ENCODE measurements at regions not wholly inside any gene's neighbourhood (a gene's known extent, or its start where the extent isn't known, plus 50 kb on each side); places are given as distances from the start of the nearest gene placed in this dataset.
A peak's percentile ranks its signal among the peaks of the same experiment; 100 is the strongest.
"Not testable (repeated sequence)": the region's sequence is repeated elsewhere in the genome, so short reads cannot be mapped to it uniquely, and the experiment has no call there.

GRCh38 chr5:21603796-21604195 is 1249.3 kb downstream of the CDH12 start:
- no peak for DNase-seq (ENCODE audit: low spot score)

GRCh38 chr5:21594566-21594965 is 1258.6 kb downstream of the CDH12 start:
- no peak for DNase-seq (ENCODE audit: low spot score)

- DNase-seq (ENCODE audit: low spot score): no peak
Observed at GRCh38 chr5:21593261-21593660, 1259.9 kb downstream of the CDH12 start.

- DNase-seq (ENCODE audit: low spot score): no peak
Observed at GRCh38 chr5:21581508-21581907, 1271.6 kb downstream of the CDH12 start.

GRCh38 chr5:21574961-21575360 is 1278.2 kb downstream of the CDH12 start:
- DNase-seq (ENCODE audit: low spot score): no peak

- no peak for DNase-seq (ENCODE audit: low spot score)
Observed at GRCh38 chr5:21574438-21574837, 1278.7 kb downstream of the CDH12 start.

- DNase-seq (ENCODE audit: low spot score): no peak
Observed at GRCh38 chr5:21573416-21574314, 1279.5 kb downstream of the CDH12 start.

GRCh38 chr5:21571196-21571595 is 1281.9 kb downstream of the CDH12 start:
- DNase-seq (ENCODE audit: low spot score): not testable (repeated sequence)

GRCh38 chr5:21559109-21559508 is 1294.0 kb downstream of the CDH12 start:
- DNase-seq (ENCODE audit: low spot score): not testable (repeated sequence)

GRCh38 chr5:21552263-21552662 is 1300.9 kb downstream of the CDH12 start:
- not testable (repeated sequence) for DNase-seq (ENCODE audit: low spot score)

- not testable (repeated sequence) for DNase-seq (ENCODE audit: low spot score)
Observed at GRCh38 chr5:21550916-21551315, 1302.2 kb downstream of the CDH12 start.

- DNase-seq (ENCODE audit: low spot score): not testable (repeated sequence)
Observed at GRCh38 chr5:21547656-21548055, 1305.5 kb downstream of the CDH12 start.

- not testable (repeated sequence) for DNase-seq (ENCODE audit: low spot score)
Observed at GRCh38 chr5:21535114-21535513, 1318.0 kb downstream of the CDH12 start.

- not testable (repeated sequence) for DNase-seq (ENCODE audit: low spot score)
Observed at GRCh38 chr5:21521157-21521556, 1332.0 kb downstream of the CDH12 start.

GRCh38 chr5:21496926-21497325 is 1356.2 kb downstream of the CDH12 start:
- not testable (repeated sequence) for DNase-seq (ENCODE audit: low spot score)

GRCh38 chr5:21496056-21496455 is 1357.1 kb downstream of the CDH12 start:
- not testable (repeated sequence) for DNase-seq (ENCODE audit: low spot score)

GRCh38 chr5:21495235-21495634 is 1357.9 kb downstream of the CDH12 start:
- not testable (repeated sequence) for DNase-seq (ENCODE audit: low spot score)

GRCh38 chr5:21494033-21494432 is 1359.1 kb downstream of the CDH12 start:
- DNase-seq (ENCODE audit: low spot score): not testable (repeated sequence)

- DNase-seq (ENCODE audit: low spot score): peak; percentile 62
Observed at GRCh38 chr5:21491182-21491581, 1362.0 kb downstream of the CDH12 start.

- not testable (repeated sequence) for DNase-seq (ENCODE audit: low spot score)
Observed at GRCh38 chr5:21488828-21489227, 1364.3 kb downstream of the CDH12 start.

GRCh38 chr5:21485458-21486000 is 1367.6 kb downstream of the CDH12 start:
- not testable (repeated sequence) for DNase-seq (ENCODE audit: low spot score)

- DNase-seq (ENCODE audit: low spot score): not testable (repeated sequence)
Observed at GRCh38 chr5:21484498-21484889, 1368.7 kb downstream of the CDH12 start.
